ENCODE measurements at regions not wholly inside any gene's neighbourhood (a gene's known extent, or its start where the extent isn't known, plus 50 kb on each side); places are given as distances from the start of the nearest gene placed in this dataset.
"Not testable (repeated sequence)": the region's sequence is repeated elsewhere in the genome, so short reads cannot be mapped to it uniquely, and the experiment has no call there.

DNA sequence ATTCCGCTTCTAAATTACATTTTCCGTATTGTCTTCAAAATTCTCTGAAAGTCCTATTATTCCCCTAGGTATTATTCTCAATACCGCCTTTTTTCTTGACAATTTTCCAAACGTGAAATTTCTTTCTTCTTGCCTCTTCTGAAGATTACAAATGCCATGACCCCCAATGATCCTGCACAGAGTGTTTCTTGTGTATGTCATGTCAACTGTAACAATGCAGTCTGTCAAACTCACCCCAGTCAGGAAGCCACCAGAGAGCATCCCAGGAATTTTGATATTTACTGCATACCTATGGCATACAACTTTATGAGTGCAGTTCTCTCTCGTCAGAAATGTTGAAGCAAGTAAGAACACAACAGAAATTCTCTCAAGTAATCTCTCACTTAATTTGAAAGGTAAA is 847.3 kb upstream of the CDH8 start:
- DNase-seq (ENCODE audit: low read depth), result no peak

DNA sequence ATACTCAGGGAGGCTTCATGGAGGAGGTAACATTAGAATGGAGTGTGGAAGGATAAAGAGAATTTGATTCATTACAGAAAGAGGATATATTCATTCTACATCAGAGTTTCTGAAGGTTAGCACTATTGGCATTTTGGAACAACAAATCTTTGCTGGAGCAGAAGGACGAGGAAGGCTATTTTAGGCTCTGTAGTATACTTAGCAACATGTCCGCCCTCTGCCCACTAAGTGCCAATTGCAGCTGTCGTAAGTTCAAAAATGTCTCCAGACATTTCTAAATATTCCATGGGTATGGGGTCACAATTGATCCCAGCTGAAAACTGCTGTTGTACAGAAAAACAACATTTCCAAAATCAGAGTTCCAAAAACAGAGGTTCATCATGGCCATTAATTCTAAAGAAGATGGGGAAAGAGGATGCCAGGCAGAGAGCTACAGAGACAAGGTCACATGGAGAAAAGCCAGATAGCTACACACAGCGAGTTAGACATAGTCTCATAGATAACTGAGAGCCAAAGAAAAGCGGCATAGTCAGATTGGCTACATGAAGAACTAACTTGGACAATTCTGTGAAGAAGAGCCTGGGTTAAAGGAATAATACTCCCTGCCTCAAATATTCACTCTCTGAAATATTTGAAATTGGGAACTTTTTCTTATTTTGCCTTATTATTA is 846.4 kb upstream of the CDH8 start:
- no peak for DNase-seq (ENCODE audit: low read depth)

DNA sequence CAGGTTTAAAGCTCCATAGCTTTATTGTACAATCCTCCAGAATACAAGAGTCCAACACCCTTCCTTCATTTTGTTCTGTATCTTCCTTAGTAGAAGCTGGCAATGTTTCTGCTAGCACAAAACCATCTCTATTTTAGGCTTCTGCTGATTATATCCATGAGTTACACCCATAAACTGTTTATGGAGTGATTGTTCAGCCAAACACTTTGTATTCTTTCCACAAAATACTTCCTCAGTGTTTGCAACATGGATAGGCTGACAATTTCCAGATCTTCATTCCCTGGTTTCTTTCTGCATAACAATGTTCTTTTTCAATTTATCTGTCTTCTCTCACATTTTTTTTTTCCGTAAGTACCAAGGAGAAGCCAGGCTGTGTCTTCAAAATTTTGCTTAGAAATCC is 839.9 kb upstream of the CDH8 start:
- DNase-seq (ENCODE audit: low read depth), result no peak

DNA sequence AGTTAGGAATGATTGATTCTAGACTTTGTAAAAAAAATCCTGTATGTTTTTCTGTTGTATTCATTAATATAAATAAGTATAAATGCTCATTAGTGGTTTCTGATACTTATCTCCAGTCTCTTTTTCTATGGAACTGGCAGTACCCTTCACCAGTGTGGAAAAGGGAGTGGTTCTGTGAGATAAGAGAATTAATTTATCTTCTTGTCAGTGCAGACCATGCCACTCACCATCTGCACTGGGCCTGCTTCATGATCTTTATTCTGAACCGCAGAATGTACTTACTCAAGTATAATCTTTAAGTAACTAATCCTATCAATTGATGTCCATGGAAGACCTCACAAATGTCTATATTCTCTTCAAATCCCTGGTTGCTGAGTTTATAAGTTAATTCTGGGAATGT is 836.1 kb upstream of the CDH8 start:
- DNase-seq (ENCODE audit: low read depth), result no peak

DNA sequence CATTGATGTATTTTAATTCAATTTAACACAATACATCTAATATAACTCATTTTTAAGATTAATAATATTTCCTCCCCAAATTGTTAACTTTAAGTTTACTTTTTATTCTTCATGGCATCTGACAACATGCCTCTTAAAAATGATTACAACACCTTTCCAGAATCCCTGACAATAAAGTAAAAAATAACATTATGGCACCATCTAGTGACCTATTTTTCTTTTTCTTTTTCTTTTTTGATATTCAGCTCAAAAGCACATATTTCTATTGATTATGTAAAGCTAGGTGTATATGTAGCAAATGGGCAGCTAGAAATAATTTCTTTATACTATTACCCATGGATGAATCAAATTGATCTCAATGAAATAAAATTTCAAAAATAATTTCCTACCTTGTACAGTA is 834.3 kb upstream of the CDH8 start:
- DNase-seq (ENCODE audit: low read depth), result no peak

DNA sequence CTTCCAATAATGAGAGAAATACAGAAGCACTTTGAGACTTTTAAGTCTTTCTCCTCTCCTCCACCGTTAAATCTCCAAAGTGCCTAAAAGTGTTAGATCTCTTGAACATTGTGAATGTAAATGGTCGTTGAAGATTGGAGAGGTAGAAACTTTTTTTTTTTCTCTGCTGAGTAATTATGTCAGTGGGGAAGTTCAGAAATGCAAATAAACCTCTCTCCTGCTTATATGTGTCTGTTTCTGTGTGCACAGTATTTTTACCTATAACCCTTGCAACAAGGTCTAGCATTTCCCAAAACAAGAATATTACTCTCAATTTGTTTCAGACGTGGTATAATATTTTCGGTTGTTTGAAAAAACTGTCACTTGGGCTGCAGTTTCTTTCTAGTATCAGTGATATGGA is 833.6 kb upstream of the CDH8 start:
- no peak for DNase-seq (ENCODE audit: low read depth)

DNA sequence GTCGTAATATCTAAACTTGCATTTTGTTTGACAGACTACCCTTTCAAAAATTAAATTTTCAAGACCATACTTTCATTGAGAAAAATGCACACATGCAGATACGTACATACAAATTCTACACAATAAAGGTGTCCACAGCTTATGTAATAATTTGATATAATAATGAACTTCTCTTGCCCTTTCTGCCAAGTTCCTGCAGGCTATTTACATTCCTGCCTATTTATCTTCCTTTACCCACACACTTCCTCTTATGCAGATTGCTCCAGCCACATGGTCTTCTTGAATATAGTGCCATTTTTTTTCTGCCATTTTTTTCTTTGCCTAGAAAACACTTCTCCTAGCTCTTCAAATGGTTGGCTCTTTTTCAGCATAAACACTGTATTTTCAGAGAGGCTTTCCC is 826.9 kb upstream of the CDH8 start:
- DNase-seq (ENCODE audit: low read depth), result no peak

DNA sequence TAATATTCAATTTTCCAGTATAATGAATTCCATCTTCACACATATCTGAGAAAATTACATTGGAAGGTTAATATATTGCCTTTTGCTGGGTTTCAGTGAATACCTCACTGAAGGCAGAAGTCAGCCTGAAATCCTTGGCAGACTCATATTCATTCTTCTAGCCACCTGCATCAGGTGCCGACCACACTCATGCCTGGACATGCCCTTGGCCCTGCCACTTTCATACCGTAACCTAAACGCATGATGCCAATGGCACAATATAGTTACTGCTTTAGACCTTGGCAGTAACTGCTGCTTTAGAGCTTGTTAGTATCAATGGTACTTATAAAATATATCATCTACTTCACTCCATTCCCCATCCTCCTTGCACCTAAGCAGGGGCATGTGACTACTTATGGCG is 817.6 kb upstream of the CDH8 start:
- no peak for DNase-seq (ENCODE audit: low read depth)

DNA sequence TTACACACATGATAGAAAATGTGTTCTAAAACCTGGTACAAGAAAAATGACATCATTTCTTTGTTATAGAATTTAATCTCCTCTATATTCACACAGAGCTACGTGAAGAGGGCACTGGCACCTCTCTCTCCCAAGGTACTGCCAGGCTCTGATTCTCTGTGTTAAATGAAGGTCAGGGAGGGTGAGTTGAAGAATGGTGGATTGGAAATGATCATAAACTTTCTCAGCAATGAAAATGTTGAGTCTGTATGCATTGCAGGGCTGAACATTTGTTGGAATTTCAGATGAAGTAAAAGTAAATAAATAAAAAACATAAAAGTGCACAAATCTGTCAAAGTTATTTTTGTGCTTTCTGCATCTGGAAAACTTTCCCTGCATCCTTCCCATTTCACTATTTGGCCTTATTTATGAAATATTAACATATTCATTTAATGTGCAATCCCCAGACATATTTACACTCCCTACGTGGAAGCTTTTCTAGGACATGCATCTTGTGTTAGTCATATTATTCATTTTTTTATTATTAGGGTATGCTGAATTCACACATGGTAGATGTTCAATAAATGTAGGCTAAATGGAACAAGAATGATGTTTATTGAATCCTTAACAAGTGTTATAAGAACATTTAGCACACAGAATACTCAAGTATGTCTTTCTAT is 810.3 kb upstream of the CDH8 start:
- no peak for DNase-seq (ENCODE audit: low read depth)

DNA sequence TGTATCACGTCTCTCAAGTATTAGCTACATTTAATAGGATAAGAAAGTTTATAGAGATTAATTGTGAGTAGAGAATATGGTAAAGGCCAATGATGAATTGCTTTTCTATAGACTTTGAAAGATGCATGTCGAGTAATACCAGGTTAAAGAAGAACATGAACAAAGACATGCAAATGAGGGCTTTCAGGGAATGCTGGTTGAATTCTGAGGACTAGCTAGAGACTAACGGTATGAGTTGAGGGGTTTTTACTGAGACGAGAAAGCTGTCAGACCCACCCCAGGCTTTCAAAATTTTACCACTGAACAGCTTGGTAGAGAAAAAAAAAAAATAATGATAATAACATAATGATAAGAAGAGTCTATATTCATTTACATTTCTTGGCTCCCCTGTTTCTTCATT is 796.0 kb upstream of the CDH8 start:
- DNase-seq (ENCODE audit: low read depth), result no peak

DNA sequence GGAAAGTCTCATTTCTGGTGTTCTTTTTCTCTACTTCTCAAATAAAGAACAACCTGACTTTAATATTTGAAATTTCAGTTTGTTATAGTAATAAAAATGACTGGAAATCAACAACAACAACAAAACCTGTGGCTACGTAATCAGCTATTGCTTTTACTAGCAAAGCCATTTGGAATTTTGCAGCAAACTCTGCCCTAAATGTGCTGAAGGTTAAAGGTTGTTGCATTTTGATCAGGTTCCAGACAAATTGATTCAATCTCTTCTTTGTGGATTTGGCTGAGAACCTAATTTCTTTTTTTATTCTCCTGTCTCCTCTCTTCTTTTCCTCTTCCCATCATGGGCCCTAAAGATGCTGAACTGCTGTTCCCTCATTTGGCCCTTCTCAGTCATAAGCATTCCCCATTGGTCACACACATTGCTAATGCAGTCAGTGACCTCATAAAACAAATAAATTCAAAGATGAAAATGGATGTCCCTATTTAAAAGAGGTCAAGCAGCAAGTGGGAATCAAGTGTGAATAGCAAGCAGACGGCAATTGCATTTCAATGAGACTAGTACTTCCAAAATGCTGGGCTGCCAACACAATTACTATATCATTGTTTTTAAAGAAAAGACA is 795.1 kb upstream of the CDH8 start:
- no peak for DNase-seq (ENCODE audit: low read depth)

DNA sequence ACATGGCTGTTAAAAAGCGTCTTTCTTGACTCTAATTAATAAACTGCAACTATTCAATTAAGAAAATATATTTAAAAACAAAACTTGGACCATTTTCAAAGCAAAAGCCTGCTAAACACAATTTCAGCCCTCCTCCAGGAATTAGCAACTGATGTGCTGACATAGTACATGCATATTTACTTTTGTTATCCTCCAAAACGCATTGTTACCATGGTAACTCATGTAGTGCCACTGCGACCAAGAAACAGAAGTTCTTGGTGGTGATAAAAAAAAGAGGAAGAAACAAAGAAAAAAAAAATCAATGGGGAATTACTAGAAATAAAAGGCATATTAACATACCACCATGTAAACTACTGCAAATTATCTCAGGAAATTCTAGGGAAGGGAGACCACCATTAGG is 793.4 kb upstream of the CDH8 start:
- no peak for DNase-seq (ENCODE audit: low read depth)

DNA sequence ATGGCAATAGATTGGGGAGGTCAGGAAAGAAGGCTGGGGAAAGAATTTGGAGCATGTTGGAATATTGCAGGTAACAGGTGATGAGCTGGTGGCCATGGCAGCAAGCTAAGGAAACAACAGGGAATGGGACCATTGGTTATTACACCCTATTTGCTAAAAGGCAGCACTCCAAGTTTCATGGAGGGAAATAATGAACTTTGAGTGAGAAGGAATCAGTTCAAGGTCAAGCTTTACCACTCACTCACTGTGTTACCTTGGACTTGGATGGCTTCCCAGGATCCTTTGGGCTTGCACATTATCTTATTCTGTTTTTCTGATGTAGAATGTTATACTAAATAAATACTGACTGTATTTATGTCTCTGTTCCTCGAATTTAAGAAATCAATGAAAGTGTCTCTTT is 792.8 kb upstream of the CDH8 start:
- no peak for DNase-seq (ENCODE audit: low read depth)

DNA sequence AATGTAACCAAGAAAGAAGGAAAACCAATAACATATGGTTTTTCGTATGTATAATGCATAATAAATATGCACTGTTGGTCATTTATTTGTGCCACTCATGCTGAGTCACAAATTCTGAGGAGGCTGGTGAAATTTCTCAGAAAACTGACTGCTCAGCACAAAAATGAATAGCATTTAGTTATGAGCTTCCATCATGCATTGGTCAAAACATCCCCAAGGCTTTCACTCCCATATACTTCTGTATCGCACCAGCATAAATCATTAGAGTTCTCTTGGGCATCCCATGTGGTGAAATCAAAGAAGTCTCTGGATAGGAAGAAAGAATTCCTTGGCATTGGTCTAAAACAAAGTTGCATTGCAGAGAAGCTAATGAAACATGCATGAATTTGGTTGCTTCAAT is 785.6 kb upstream of the CDH8 start:
- DNase-seq (ENCODE audit: low read depth), result no peak

DNA sequence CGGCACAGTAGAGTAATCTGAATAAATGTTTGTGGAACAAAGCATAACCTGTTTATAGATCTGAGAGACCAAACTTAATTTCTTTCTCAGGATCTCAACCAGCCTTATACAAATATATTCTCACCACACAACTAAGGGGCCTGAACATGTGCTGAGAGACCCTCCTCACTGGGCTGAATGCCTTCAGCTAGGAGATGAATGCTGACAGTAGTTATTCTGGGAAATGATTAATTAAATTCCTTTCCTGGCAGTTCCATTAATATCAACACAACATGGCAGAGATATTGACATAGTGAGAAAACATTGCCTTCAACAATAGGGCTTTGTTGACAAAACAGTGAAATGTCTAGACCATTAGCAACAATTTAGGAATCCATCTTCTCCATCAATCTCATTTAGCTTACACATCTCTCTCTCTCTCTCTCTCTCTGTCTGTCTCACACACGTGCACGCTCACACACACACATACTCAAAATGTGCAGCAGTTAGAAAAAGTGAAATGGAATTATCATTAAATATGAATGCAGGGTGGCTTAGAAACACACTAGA is 780.8 kb upstream of the CDH8 start:
- DNase-seq (ENCODE audit: low read depth), result no peak

DNA sequence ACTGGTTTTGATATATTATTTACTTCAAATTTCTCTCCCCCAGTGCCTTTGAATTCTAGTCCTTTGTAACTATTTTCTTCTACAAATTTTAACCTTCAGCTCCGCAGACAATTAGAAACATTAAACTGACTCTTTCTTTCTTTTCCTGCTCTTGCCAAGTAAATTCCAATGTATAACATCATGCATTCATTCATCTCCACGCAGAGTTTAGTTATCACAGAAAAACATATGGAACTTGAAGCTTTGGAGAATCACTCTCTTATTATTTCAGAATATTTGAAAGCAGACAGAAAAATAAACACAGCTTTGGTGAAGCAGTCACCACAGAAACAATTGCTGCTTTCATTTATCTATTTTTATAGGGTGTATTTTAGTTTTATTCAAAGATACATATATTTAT is 778.7 kb upstream of the CDH8 start:
- no peak for DNase-seq (ENCODE audit: low read depth)

DNA sequence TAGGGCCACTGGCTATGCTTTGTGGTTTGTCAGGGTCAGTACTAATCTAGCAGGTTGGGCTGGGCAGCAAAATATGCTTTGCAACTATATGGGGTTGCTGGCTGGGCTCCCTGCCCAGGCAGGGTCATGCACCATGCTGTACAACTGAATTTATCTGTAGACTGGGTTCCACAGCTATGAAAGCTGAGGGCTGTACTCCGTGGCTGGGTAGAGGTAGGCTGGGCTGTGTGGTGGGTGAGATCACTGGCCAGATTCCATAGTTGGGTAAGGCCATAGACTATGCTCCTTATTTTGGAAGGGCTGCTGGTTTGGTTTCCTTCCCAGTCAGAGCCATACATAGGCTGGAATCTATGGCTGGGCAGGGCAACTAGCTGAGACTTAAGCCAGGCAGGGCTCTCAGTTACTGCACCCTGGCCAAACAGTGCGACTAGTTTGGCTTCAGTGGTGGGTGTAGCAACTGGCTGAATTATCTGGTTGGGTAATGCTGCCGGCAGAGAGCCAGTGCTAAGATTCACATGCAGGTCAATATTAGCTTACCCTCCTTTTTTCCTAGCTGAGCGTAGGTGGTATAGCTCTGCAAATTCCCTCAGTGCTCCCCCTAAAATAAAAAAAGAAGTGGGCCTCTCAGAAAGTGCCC is 769.1 kb upstream of the CDH8 start:
- DNase-seq (ENCODE audit: low read depth), result no peak

DNA sequence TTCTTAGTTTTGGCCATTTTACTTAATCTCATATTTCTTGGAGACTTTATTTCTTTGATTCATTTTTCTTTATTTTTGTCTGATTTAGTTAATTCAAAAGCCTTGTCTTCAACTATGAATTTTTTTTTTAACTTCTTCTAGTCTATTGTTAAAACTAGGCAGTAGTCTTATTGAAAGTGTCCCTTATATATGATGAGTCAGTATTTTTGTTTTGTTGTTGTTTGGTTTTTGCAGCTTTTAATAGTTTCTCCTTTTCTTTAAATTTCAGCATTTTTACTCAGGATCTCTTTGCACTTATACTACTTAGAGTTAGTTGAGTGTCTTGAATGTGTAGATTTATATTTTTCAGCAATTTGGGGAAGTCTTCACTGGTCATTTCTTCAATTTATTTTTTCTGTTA is 758.5 kb upstream of the CDH8 start:
- DNase-seq (ENCODE audit: low read depth), result no peak

DNA sequence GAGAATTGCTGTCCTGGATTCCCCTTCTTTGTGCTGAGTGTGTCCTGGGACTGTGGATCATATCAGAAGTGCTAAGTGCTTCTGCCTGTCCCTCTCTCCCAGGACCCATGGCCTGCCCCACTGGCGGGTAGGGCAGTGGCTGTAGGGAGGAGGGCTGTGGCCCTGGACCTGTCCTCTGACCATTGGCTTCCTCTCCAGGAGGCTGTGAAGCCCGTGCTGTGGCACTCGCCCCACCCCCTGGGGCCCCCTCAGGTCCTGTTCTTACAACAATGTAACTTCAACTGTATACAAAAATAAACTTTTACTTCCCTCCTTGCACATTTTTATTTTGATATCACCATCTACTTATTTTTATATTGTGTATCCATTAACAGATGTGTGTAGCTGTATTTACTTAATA is 743.8 kb upstream of the CDH8 start:
- not testable (repeated sequence) for DNase-seq (ENCODE audit: low read depth)

DNA sequence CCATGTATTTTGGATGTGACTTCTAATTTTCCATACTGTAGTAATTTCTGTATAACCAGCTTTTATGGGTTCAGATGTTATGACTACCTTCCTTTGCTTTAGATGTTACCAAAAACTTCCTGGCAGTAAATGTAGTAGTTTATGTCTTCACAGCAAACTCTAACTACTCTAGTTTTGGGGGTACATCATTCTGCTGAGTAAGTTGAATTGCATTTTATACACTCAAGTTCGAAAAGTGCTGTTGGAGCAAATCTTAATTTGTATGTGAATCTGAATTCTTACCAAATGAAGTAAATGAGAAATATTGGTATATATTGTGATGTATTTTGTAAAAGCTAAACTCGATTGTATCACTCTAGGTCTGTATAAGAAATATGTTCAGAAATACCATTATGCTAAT is 728.3 kb upstream of the CDH8 start:
- DNase-seq (ENCODE audit: low read depth), result no peak

DNA sequence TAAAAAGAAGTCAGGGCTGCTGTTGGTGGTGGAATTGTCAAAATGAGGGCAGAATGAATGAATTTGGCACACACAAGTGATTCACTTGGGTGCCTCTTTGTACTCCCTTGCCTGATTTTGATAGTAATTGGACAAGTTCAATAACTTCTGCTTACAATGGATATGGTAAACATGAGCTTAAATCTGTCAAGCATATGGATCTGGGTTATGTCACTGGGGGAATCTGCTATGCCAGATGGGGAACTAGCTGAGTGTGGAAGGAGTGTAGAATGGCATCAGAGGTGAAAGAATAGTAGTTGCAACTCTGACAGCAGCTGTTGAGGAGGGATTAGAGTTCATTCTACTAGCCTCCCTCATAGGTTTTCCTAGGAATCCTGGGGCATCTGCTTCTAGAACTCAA is 724.2 kb upstream of the CDH8 start:
- DNase-seq (ENCODE audit: low read depth), result no peak

DNA sequence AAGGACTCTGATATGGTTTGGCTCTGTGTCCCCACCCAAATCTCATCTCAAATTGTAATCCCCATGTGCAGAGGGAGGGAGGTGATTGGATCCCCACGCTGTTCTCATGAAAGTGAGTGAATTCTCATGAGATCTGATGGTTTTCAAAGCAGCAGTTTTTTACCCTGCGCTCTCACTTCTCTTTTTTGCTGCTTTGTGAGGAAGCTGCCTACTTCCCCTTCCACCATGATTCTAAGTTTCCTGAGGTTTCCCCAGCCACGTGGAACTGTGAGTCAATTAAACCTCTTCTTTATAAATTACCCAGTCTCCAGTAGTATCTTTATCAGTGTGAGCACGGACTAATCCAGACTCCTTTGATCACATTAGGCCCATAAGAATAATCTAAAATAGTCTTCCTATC is 719.7 kb upstream of the CDH8 start:
- DNase-seq (ENCODE audit: low read depth), result no peak

DNA sequence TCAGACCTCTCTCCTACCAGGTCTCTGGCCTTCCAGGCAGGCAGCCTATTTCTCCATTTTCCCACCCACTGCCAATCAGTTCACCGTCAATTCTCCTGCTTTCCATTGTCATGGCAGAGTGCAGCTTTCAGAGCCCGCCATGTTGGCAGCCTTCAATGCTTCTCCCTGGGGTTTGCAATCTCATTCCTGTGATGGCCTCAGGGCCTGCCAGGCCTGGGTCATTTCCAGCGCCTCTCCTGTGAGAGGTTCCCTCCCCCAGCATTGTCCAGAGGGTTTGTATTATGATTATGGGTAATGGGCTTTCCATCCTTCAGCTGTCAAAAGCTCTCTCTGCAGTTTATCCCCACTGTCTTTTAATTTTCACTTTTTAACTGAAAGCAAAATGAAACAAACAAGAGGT is 716.6 kb upstream of the CDH8 start:
- DNase-seq (ENCODE audit: low read depth), result no peak

All from iris pigment epithelial cell (primary cell).